SU-DHL-6 (cell line): ENCODE measurements at regions not wholly inside any gene's neighbourhood (a gene's known extent, or its start where the extent isn't known, plus 50 kb on each side); places are given as distances from the start of the nearest gene placed in this dataset.

Experiments
- H2AFZ ChIP-seq: fragments of 200-600 bp; sonication (generic); 2 replicates; pipeline ENCODE4 v1.6.1; 2014; ENCODE audit warnings: low read depth, mild to moderate bottlenecking, moderate library complexity, mixed read lengths, antibody characterized with exemption, low read length; ENCODE audit not compliant: severe bottlenecking
- H3F3A ChIP-seq: fragments of 200-600 bp; shearing (Covaris generic); 2 replicates; pipeline ENCODE4 v1.6.0; 2016; ENCODE audit warnings: antibody characterized with exemption, mild to moderate bottlenecking; ENCODE audit not compliant: insufficient read depth
- H3K27ac ChIP-seq: fragments of 200-600 bp; sonication (generic); 2 replicates; pipeline ENCODE4 v1.5.1; 2016; ENCODE audit warnings: low read depth, mild to moderate bottlenecking, low read length, moderate library complexity, mixed read lengths
- H3K27me3 ChIP-seq: fragments of 200-600 bp; sonication (generic), shearing (Covaris generic); 2 replicates; pipeline ENCODE4 v1.6.0; 2014; ENCODE audit warnings: mild to moderate bottlenecking, low read length
- H3K36me3 ChIP-seq: fragments of 200-600 bp; sonication (generic); 2 replicates; pipeline ENCODE4 v1.6.1; 2014; ENCODE audit warnings: mild to moderate bottlenecking, low read length, mixed read lengths
- H3K4me2 ChIP-seq: fragments of 300-600, 200-600 bp; shearing (Covaris generic), sonication (generic); 2 replicates; pipeline ENCODE4 v1.6.0; 2014; ENCODE audit warnings: low read length, low read depth, mild to moderate bottlenecking; ENCODE audit not compliant: poor library complexity, severe bottlenecking
- H3K4me3 ChIP-seq: fragments of 200-600 bp; sonication (generic); 2 replicates; pipeline ENCODE4 v1.5.1; 2014; ENCODE audit warnings: antibody characterized with exemption, low read length, mild to moderate bottlenecking, mixed read lengths; ENCODE audit not compliant: insufficient read depth, poor library complexity, severe bottlenecking
- H3K79me2 ChIP-seq: fragments of 200-600 bp; sonication (generic); 2 replicates; pipeline ENCODE4 v1.6.1; 2014; ENCODE audit warnings: mild to moderate bottlenecking, low read length, moderate library complexity; ENCODE audit not compliant: insufficient read depth
- H3K9ac ChIP-seq: fragments of 200-600 bp; sonication (generic); 2 replicates; pipeline ENCODE4 v1.7.0; 2014; ENCODE audit warnings: mild to moderate bottlenecking, low read length
- H3K9me2 ChIP-seq: fragments of 200-600 bp; sonication (generic); replicated peaks from 2 replicates; pipeline ENCODE4 v1.6.1; 2014; ENCODE audit warnings: low read length; ENCODE audit not compliant: insufficient read depth
- H3K9me3 ChIP-seq: fragments of 200-600 bp; sonication (generic); 2 replicates; pipeline ENCODE4 v1.6.1; 2014; ENCODE audit warnings: low read length, mixed read lengths; ENCODE audit not compliant: insufficient read depth
- H4K20me1 ChIP-seq: fragments of 200-600 bp; sonication (generic); 2 replicates; pipeline ENCODE4 v1.6.1; 2014; ENCODE audit warnings: low read depth, mild to moderate bottlenecking, antibody characterized with exemption, low read length, moderate library complexity, mixed read lengths
- EZH2phosphoT487 ChIP-seq: fragments of 200-600 bp; sonication (generic), shearing (Covaris generic); conservative IDR thresholded peaks from 2 replicates; pipeline ENCODE4 v1.6.1; 2018; ENCODE audit warnings: mild to moderate bottlenecking, antibody characterized with exemption, low read length, moderate library complexity, mixed read lengths
- TF ChIP-seq, protein P1 (sequence below): fragments of 200-600 bp; sonication (generic); IDR thresholded peaks from one replicate; pipeline ENCODE4 v1.5.1; 2017; ENCODE audit warnings: antibody characterized with exemption, mild to moderate bottlenecking, low read length, moderate library complexity; ENCODE audit not compliant: insufficient read depth, poor library complexity, severe bottlenecking

DNA sequence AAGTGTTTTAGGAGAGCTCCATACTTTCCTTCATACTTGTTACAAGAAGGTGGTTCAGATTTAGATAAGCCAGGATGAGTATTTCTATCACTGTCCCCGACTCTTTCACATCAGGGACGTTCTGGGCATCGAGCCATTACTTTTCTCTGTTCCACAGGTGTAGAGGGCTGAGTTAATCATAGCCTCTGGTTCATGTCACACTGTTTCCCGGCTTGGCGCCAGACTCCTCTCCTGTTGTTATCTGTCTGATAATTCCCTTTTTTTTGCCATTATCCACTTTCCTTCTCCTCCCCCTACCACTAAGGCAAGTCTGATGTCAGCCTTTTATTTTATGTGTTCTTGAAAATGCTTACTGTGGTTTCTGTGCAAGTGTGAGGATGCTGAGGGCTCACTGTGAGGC lies 593.4 kb downstream of the UTRN start:
- H3K27ac ChIP-seq = no peak overlapping the region
- H3K9ac ChIP-seq = no peak overlapping the region
- H4K20me1 ChIP-seq = no peaks in the 10 kb centered on the region
- H3K9me3 ChIP-seq = no peaks in the 10 kb centered on the region
- TF ChIP-seq, protein P1, sequence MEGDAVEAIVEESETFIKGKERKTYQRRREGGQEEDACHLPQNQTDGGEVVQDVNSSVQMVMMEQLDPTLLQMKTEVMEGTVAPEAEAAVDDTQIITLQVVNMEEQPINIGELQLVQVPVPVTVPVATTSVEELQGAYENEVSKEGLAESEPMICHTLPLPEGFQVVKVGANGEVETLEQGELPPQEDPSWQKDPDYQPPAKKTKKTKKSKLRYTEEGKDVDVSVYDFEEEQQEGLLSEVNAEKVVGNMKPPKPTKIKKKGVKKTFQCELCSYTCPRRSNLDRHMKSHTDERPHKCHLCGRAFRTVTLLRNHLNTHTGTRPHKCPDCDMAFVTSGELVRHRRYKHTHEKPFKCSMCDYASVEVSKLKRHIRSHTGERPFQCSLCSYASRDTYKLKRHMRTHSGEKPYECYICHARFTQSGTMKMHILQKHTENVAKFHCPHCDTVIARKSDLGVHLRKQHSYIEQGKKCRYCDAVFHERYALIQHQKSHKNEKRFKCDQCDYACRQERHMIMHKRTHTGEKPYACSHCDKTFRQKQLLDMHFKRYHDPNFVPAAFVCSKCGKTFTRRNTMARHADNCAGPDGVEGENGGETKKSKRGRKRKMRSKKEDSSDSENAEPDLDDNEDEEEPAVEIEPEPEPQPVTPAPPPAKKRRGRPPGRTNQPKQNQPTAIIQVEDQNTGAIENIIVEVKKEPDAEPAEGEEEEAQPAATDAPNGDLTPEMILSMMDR = no peak
- TF ChIP-seq EZH2phosphoT487 = no peak
- no peaks in the 10 kb centered on the region for H3K9me2 ChIP-seq
- H3K79me2 ChIP-seq = no peaks in the 10 kb centered on the region
- no peaks in the 10 kb centered on the region for H3K36me3 ChIP-seq
- no peak overlapping the region for H2AFZ ChIP-seq
- no peak overlapping the region for H3K4me2 ChIP-seq
- no peaks in the 10 kb centered on the region for H3K27me3 ChIP-seq
- H3K4me3 ChIP-seq = no peak overlapping the region
- H3F3A ChIP-seq = no peaks in the 10 kb centered on the region

DNA sequence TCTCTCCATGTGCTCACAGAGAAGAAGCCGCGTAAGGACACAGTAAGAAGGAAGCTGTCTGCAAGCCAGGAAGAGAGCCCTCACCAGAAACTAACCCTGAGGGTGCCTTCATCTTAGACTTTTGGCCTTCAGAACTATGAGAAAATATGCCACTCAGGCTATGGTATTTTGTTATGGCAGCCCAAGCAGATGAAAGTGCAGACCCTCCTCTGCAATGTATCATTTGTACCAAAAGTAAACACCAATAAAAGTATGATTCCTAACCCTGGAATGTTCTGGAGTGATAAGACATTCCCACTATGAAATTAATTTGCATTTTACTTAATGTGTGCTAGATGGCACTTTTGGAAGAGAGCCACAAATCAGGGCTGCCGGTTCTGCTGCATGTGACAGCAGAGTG lies 594.3 kb downstream of the UTRN start:
- H2AFZ ChIP-seq = no peak overlapping the region

DNA sequence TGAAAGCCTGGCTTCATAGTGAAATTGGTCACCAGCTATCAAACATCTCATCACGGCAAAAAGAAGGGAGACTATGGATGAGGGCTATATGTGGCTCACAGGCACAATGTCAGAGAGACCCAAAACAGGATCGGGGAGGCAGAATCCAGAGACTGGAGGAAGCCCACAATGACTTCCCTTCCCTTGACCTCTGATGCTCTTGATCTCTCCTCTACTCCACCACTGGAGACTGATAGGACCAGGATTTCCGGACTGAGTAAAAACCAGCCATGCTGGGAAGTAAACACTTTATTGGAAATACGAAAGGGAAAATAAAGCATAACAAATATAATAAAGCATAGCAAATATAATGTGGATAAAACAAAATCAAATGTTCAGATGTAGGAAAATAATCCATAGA lies 597.3 kb downstream of the UTRN start:
- no peak for TF ChIP-seq EZH2phosphoT487
- TF ChIP-seq, protein P1 = no peak

More for the DNA sequence above, 594.3 kb downstream of the UTRN start:
- H3K9me2 ChIP-seq = no peaks in the 10 kb centered on the region
- H3K4me2 ChIP-seq = no peak overlapping the region
- no peak overlapping the region for H3K4me3 ChIP-seq
- no peaks in the 10 kb centered on the region for H4K20me1 ChIP-seq
- no peaks in the 10 kb centered on the region for H3K79me2 ChIP-seq
- H3K27ac ChIP-seq = no peak overlapping the region
- no peaks in the 10 kb centered on the region for H3K27me3 ChIP-seq
- no peak overlapping the region for H3K9ac ChIP-seq
- TF ChIP-seq, protein P1 = no peak
- TF ChIP-seq EZH2phosphoT487 = no peak
- no peaks in the 10 kb centered on the region for H3K9me3 ChIP-seq
- no peaks in the 10 kb centered on the region for H3K36me3 ChIP-seq
- H3F3A ChIP-seq = no peaks in the 10 kb centered on the region

More for the DNA sequence above, 597.3 kb downstream of the UTRN start:
- Histone ChIP-seq H3K4me2 (no peak overlapping the region), H3K79me2 (no peaks in the 10 kb centered on the region), H3K27me3 (no peaks in the 10 kb centered on the region), H2AFZ (no peak overlapping the region), H3K9me2 (no peaks in the 10 kb centered on the region), H3K9ac (no peak overlapping the region), H4K20me1 (no peaks in the 10 kb centered on the region), H3F3A (no peaks in the 10 kb centered on the region), H3K27ac (no peak overlapping the region), H3K4me3 (no peak overlapping the region), H3K9me3 (no peaks in the 10 kb centered on the region), H3K36me3 (no peaks in the 10 kb centered on the region)
